ENCODE measurements at regions not wholly inside any gene's neighbourhood (a gene's known extent, or its start where the extent isn't known, plus 50 kb on each side); places are given as distances from the start of the nearest gene placed in this dataset.

GRCh38 chrX:20954014-20954413 lies 420.2 kb upstream of the CNKSR2 start:
- H3K4me3 Mint-ChIP-seq, result no peak overlapping the region
- no peaks in the 10 kb centered on the region for H3K36me3 Mint-ChIP-seq (ENCODE audit: low read depth)
- no peaks in the 10 kb centered on the region for H3K27me3 Mint-ChIP-seq (ENCODE audit: low read depth)
- H3K9me3 Mint-ChIP-seq, result no peaks in the 10 kb centered on the region
- H3K27ac Mint-ChIP-seq, result no peak overlapping the region
- no peaks in the 10 kb centered on the region for H3K4me1 Mint-ChIP-seq (ENCODE audit: low read depth)

- Mint-ChIP-seq H3K9me3 (no peaks in the 10 kb centered on the region), H3K27ac (no peak overlapping the region)
Observed at GRCh38 chrX:20952180-20952579, 422.0 kb upstream of the CNKSR2 start.

GRCh38 chrX:20951016-20951810 lies 423.0 kb upstream of the CNKSR2 start:
- Mint-ChIP-seq H3K4me3 (no peak overlapping the region), H3K9me3 (no peaks in the 10 kb centered on the region), H3K4me1 (ENCODE audit: low read depth) (no peaks in the 10 kb centered on the region), H3K27ac (no peak overlapping the region), H3K36me3 (ENCODE audit: low read depth) (no peaks in the 10 kb centered on the region), H3K27me3 (ENCODE audit: low read depth) (no peaks in the 10 kb centered on the region)

More at GRCh38 chrX:20952180-20952579, 422.0 kb upstream of the CNKSR2 start:
- H3K36me3 Mint-ChIP-seq (ENCODE audit: low read depth), result no peaks in the 10 kb centered on the region
- H3K4me3 Mint-ChIP-seq, result no peak overlapping the region
- no peaks in the 10 kb centered on the region for H3K27me3 Mint-ChIP-seq (ENCODE audit: low read depth)
- H3K4me1 Mint-ChIP-seq (ENCODE audit: low read depth), result no peaks in the 10 kb centered on the region

DNA sequence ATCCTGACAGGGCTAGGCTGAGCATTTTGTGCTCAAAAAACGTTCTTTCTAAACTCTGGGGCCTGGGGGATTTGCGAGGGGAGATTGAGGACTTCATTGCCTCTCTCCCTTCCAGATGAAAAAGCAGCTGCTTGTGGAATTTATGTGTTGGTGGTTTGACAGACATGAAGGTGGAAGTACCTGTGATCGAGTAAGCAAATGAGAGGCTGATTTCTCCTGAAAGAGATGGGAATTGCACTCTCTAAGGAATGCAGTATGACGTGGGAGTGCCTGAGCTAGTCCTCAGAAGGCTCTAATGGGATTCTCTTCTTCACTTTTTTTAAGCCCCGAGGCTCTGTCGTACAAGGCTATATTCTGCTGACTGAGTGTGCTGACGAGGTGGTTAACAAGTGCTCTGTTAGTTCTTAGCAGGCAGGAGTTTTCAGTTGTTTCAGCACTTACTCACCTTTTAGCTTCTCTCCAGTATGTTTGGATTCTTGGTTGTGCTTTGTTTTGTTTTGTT lies 426.8 kb upstream of the CNKSR2 start:
- Mint-ChIP-seq H3K27me3 (ENCODE audit: low read depth) (no peaks in the 10 kb centered on the region), H3K36me3 (ENCODE audit: low read depth) (no peaks in the 10 kb centered on the region), H3K9me3 (no peaks in the 10 kb centered on the region), H3K27ac (no peak overlapping the region), H3K4me1 (ENCODE audit: low read depth) (no peaks in the 10 kb centered on the region), H3K4me3 (no peak overlapping the region)

GRCh38 chrX:20913760-20914159 lies 460.5 kb upstream of the CNKSR2 start:
- no peaks in the 10 kb centered on the region for H3K27me3 Mint-ChIP-seq (ENCODE audit: low read depth)
- H3K9me3 Mint-ChIP-seq, result no peaks in the 10 kb centered on the region
- no peaks in the 10 kb centered on the region for H3K4me1 Mint-ChIP-seq (ENCODE audit: low read depth)
- no peak overlapping the region for H3K4me3 Mint-ChIP-seq
- H3K36me3 Mint-ChIP-seq (ENCODE audit: low read depth), result no peaks in the 10 kb centered on the region
- H3K27ac Mint-ChIP-seq, result no peak overlapping the region

GRCh38 chrX:20906571-20906970 lies 467.6 kb upstream of the CNKSR2 start:
- H3K27ac Mint-ChIP-seq, result no peak overlapping the region
- no peaks in the 10 kb centered on the region for H3K27me3 Mint-ChIP-seq (ENCODE audit: low read depth)
- no peak overlapping the region for H3K4me3 Mint-ChIP-seq

DNA sequence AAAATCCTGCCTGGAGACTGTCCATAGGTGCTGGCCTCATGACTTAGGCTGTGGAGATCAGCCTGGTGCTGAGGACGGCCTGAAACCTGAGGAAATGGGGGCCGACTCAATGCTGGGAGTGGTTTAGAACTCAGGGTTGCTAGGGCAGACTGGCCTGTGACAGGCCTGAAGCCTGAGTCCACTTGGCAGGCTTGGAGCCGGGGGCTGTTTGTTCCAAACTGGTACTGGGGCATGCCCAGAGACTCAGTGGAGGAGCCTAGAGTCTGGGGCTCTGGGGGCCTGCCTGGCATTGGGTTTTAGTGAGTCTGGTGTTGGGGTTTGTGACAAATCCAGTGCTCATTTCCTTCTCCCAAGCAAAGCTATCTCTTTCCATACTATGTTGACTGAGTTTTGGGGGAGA lies 489.7 kb upstream of the CNKSR2 start:
- H3K27me3 Mint-ChIP-seq (ENCODE audit: low read depth), result no peaks in the 10 kb centered on the region
- no peaks in the 10 kb centered on the region for H3K9me3 Mint-ChIP-seq
- H3K4me3 Mint-ChIP-seq, result no peak overlapping the region
- H3K36me3 Mint-ChIP-seq (ENCODE audit: low read depth), result no peaks in the 10 kb centered on the region
- H3K27ac Mint-ChIP-seq, result no peak overlapping the region
- no peaks in the 10 kb centered on the region for H3K4me1 Mint-ChIP-seq (ENCODE audit: low read depth)

More at GRCh38 chrX:20906571-20906970, 467.6 kb upstream of the CNKSR2 start:
- Mint-ChIP-seq H3K4me1 (ENCODE audit: low read depth) (no peaks in the 10 kb centered on the region), H3K36me3 (ENCODE audit: low read depth) (no peaks in the 10 kb centered on the region), H3K9me3 (no peaks in the 10 kb centered on the region)

DNA sequence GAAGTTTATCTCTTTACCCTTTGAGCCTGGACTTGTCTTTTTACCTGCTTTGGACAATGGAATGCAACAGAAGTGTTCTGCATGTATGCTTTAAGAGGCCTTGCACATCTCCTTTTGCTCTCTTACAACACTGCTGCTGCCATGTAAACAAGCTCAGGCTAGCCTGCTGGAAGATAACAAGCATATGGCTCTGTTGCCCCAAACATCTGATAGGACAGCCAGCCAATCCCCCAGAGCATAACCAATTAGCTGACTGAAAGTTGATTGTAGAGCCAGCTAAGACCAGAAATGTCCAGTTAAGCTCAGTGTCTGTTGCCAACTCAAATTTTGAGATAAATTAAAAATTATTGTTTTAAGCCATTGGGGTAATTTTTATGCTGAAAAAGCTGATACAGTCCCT lies 510.6 kb upstream of the CNKSR2 start:
- Mint-ChIP-seq H3K4me1 (ENCODE audit: low read depth) (no peaks in the 10 kb centered on the region), H3K4me3 (no peak overlapping the region), H3K36me3 (ENCODE audit: low read depth) (no peaks in the 10 kb centered on the region), H3K27me3 (ENCODE audit: low read depth) (no peaks in the 10 kb centered on the region), H3K27ac (no peak overlapping the region), H3K9me3 (peaks cover 17% of the 10 kb centered on the region)

- Mint-ChIP-seq H3K27ac (no peak overlapping the region), H3K4me3 (no peak overlapping the region), H3K36me3 (ENCODE audit: low read depth) (no peaks in the 10 kb centered on the region), H3K9me3 (peaks cover 17% of the 10 kb centered on the region), H3K4me1 (ENCODE audit: low read depth) (no peaks in the 10 kb centered on the region), H3K27me3 (ENCODE audit: low read depth) (no peaks in the 10 kb centered on the region)
Observed at GRCh38 chrX:20861113-20861512, 513.1 kb upstream of the CNKSR2 start.

GRCh38 chrX:20857746-20858145 lies 516.5 kb upstream of the CNKSR2 start:
- Mint-ChIP-seq H3K9me3 (peaks cover 17% of the 10 kb centered on the region), H3K4me1 (ENCODE audit: low read depth) (no peaks in the 10 kb centered on the region), H3K27ac (no peak overlapping the region), H3K27me3 (ENCODE audit: low read depth) (no peaks in the 10 kb centered on the region), H3K4me3 (no peak overlapping the region), H3K36me3 (ENCODE audit: low read depth) (no peaks in the 10 kb centered on the region)

- no peaks in the 10 kb centered on the region for H3K4me1 Mint-ChIP-seq (ENCODE audit: low read depth)
- H3K36me3 Mint-ChIP-seq (ENCODE audit: low read depth), result no peaks in the 10 kb centered on the region
- no peaks in the 10 kb centered on the region for H3K27me3 Mint-ChIP-seq (ENCODE audit: low read depth)
- H3K4me3 Mint-ChIP-seq, result no peak overlapping the region
- H3K9me3 Mint-ChIP-seq, result no peaks in the 10 kb centered on the region
- H3K27ac Mint-ChIP-seq, result no peak overlapping the region
Observed at GRCh38 chrX:20838477-20838876, 535.7 kb upstream of the CNKSR2 start.

- Mint-ChIP-seq H3K4me1 (ENCODE audit: low read depth) (no peaks in the 10 kb centered on the region), H3K27ac (no peak overlapping the region), H3K9me3 (no peaks in the 10 kb centered on the region), H3K36me3 (ENCODE audit: low read depth) (no peaks in the 10 kb centered on the region), H3K4me3 (no peak overlapping the region), H3K27me3 (ENCODE audit: low read depth) (no peaks in the 10 kb centered on the region)
Observed at GRCh38 chrX:20829665-20830491, 544.3 kb upstream of the CNKSR2 start.

GRCh38 chrX:20825984-20826383 lies 548.2 kb upstream of the CNKSR2 start:
- H3K27ac Mint-ChIP-seq, result no peak overlapping the region
- H3K27me3 Mint-ChIP-seq (ENCODE audit: low read depth), result no peaks in the 10 kb centered on the region
- H3K4me1 Mint-ChIP-seq (ENCODE audit: low read depth), result no peaks in the 10 kb centered on the region
- no peak overlapping the region for H3K4me3 Mint-ChIP-seq
- no peaks in the 10 kb centered on the region for H3K36me3 Mint-ChIP-seq (ENCODE audit: low read depth)
- H3K9me3 Mint-ChIP-seq, result no peaks in the 10 kb centered on the region

DNA sequence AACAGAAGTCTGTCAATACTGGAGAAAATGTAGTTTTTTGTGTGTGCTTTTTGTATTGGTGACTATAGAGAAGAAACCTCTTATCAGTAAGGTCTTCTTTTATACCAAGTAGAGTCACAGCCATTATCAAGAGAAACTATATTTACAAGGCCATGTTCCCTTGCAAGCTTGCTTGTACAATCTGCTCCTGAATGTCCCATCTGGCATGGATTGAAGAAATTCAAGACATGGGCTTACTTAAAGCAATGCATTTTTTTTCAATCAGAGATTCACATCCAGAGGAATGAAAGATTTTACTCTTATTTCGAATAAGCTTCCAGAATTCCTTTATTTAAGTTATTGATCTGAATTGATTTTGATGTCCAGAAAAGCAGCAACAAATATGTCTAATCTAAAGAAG lies 537.3 kb upstream of the RPS6KA3 start:
- no peaks in the 10 kb centered on the region for H3K36me3 Mint-ChIP-seq (ENCODE audit: low read depth)
- H3K4me1 Mint-ChIP-seq (ENCODE audit: low read depth), result no peaks in the 10 kb centered on the region
- no peak overlapping the region for H3K4me3 Mint-ChIP-seq
- H3K27me3 Mint-ChIP-seq (ENCODE audit: low read depth), result no peaks in the 10 kb centered on the region
- H3K9me3 Mint-ChIP-seq, result no peaks in the 10 kb centered on the region
- H3K27ac Mint-ChIP-seq, result no peak overlapping the region

DNA sequence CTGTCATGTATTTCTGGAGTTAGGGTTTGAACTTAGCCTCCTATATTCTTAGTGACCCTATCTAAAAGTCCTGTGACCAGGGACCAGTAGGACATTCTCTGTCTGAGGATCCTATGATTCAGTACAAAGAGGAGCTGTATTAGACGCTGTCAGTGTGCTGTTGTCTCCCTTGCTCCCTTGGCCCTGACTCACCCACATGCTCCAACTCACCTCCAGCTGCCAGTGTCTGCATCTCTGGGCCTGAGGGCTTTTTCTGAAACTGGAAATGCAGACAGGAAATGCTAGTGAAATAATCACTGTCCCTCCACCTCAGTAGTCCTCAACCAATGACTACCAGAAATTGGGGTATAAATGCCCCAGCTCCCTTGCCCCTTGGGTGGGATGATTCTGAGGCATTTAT lies 535.3 kb upstream of the RPS6KA3 start:
- H3K4me3 Mint-ChIP-seq, result no peak overlapping the region
- no peaks in the 10 kb centered on the region for H3K36me3 Mint-ChIP-seq (ENCODE audit: low read depth)
- no peak overlapping the region for H3K27ac Mint-ChIP-seq
- no peaks in the 10 kb centered on the region for H3K27me3 Mint-ChIP-seq (ENCODE audit: low read depth)
- no peaks in the 10 kb centered on the region for H3K4me1 Mint-ChIP-seq (ENCODE audit: low read depth)
- no peaks in the 10 kb centered on the region for H3K9me3 Mint-ChIP-seq
